ENCODE measurements at regions not wholly inside any gene's neighbourhood (a gene's known extent, or its start where the extent isn't known, plus 50 kb on each side); places are given as distances from the start of the nearest gene placed in this dataset.

DNA sequence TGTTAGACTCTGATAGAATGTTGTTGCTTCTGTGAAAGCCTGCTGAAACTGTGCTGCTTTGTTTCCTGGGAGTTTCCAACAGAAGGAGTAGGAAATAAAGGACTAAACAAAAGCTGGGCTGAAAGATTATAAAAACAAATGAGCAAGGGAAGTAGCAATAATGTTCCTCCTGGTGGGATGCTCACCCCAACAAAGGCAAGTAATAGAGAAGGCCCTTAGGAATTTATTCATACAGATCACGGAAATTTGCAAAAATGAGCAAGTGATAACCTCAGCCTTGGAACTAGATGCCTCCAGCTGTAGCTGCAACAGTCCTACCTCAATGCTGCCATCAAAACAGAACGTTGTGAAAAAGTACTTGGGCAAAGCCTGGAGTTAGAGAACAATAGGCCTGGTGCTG is 1248.0 kb upstream of the C9orf72 start:
- no peak for ATAC-seq
- no peak overlapping the region for H3K9ac ChIP-seq (ENCODE audit: low read length)
- H3K27ac ChIP-seq (ENCODE audit: low read depth, low read length), result no peak overlapping the region
- no peak overlapping the region for H2AFZ ChIP-seq (ENCODE audit: low read depth, low read length, poor library complexity, severe bottlenecking)
- no peaks in the 10 kb centered on the region for H4K20me1 ChIP-seq (ENCODE audit: insufficient read depth)
- H3K4me1 ChIP-seq (ENCODE audit: control insufficient read depth in 1 of 2, insufficient read depth in 2 of 2, low read length in 2 of 2), result no peaks in the 10 kb centered on the region
- POLR2A ChIA-PET, result no interaction called here
- no peak overlapping the region for H3K4me2 ChIP-seq (ENCODE audit: low read length)
- no peak for DNase-seq (ENCODE audit: low read depth, low spot score)
- H3K9me2 ChIP-seq (ENCODE audit: insufficient read depth), result no peaks in the 10 kb centered on the region
- no peaks in the 10 kb centered on the region for H3K9me3 ChIP-seq (ENCODE audit: control insufficient read depth in 1 of 2, insufficient read depth in 1 of 2, low read depth in 1 of 2, low read length in 2 of 2)
- CTCF ChIA-PET, result no interaction called here
- RAD21 ChIA-PET (ENCODE audit: low non-redundant PET in 1 of 2, low total read pairs in 2 of 2, uncharacterized antibody in 2 of 2, unreplicated experiment in 2 of 2), result no interaction called here
- no peaks in the 10 kb centered on the region for H3K79me2 ChIP-seq (ENCODE audit: insufficient read depth, low read length)
- TF ChIP-seq ZNF274 (IDR thresholded peaks at IDR 0.05; ENCODE audit: low read depth, low read length), result no peak
- no peak for TF ChIP-seq TCF7L2 (IDR thresholded peaks at IDR 0.05; ENCODE audit: borderline replicate concordance, extremely low read depth, insufficient read depth, insufficient read length)
- no peak for TF ChIP-seq SIN3A (IDR thresholded peaks at IDR 0.05; ENCODE audit: low read depth)
- BruUV-seq (replicated peaks), result no TSS peak
- H3K4me3 ChIP-seq (replicated peaks in 1 of 2; ENCODE audit: low read depth in 1 of 2, low read length in 2 of 2), result no peak overlapping the region
- no peaks in the 10 kb centered on the region for H3K36me3 ChIP-seq (ENCODE audit: control insufficient read depth in 1 of 2, insufficient read depth in 2 of 2, low read length in 2 of 2)
- no peaks in the 10 kb centered on the region for H3K27me3 ChIP-seq (ENCODE audit: insufficient read depth, low read length)
- intact Hi-C loops (cut with micrococcal nuclease), result no loop called here

GRCh38 chr9:28824432-28824963 is 1251.2 kb upstream of the C9orf72 start:
- CTCF ChIA-PET, result no interaction called here
- Histone ChIP-seq H3K9me2 (ENCODE audit: insufficient read depth) (no peaks in the 10 kb centered on the region), H3K9ac (ENCODE audit: low read length) (no peak overlapping the region), H3K27me3 (ENCODE audit: insufficient read depth, low read length) (no peaks in the 10 kb centered on the region), H3K9me3 (ENCODE audit: control insufficient read depth in 1 of 2, insufficient read depth in 1 of 2, low read depth in 1 of 2, low read length in 2 of 2) (no peaks in the 10 kb centered on the region), H3K4me2 (ENCODE audit: low read length) (no peak overlapping the region), H2AFZ (ENCODE audit: low read depth, low read length, poor library complexity, severe bottlenecking) (no peak overlapping the region), H3K36me3 (ENCODE audit: control insufficient read depth in 1 of 2, insufficient read depth in 2 of 2, low read length in 2 of 2) (no peaks in the 10 kb centered on the region), H3K4me1 (ENCODE audit: control insufficient read depth in 1 of 2, insufficient read depth in 2 of 2, low read length in 2 of 2) (no peaks in the 10 kb centered on the region), H4K20me1 (ENCODE audit: insufficient read depth) (no peaks in the 10 kb centered on the region), H3K27ac (ENCODE audit: low read depth, low read length) (no peak overlapping the region), H3K4me3 (replicated peaks in 1 of 2; ENCODE audit: low read depth in 1 of 2, low read length in 2 of 2) (no peak overlapping the region), H3K79me2 (ENCODE audit: insufficient read depth, low read length) (no peaks in the 10 kb centered on the region)
- no TSS peak for BruUV-seq (replicated peaks)
- no peak for TF ChIP-seq REST (IDR thresholded peaks at IDR 0.05; ENCODE audit: low read depth)
- TF ChIP-seq EZH2phosphoT487 (IDR thresholded peaks at IDR 0.05; ENCODE audit: borderline replicate concordance), result no peak
- no peak for TF ChIP-seq POLR2AphosphoS5 (IDR thresholded peaks at IDR 0.05; ENCODE audit: low read depth, low read length)
- TF ChIP-seq, protein P1, sequence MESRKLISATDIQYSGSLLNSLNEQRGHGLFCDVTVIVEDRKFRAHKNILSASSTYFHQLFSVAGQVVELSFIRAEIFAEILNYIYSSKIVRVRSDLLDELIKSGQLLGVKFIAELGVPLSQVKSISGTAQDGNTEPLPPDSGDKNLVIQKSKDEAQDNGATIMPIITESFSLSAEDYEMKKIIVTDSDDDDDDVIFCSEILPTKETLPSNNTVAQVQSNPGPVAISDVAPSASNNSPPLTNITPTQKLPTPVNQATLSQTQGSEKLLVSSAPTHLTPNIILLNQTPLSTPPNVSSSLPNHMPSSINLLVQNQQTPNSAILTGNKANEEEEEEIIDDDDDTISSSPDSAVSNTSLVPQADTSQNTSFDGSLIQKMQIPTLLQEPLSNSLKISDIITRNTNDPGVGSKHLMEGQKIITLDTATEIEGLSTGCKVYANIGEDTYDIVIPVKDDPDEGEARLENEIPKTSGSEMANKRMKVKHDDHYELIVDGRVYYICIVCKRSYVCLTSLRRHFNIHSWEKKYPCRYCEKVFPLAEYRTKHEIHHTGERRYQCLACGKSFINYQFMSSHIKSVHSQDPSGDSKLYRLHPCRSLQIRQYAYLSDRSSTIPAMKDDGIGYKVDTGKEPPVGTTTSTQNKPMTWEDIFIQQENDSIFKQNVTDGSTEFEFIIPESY (IDR thresholded peaks at IDR 0.05; ENCODE audit: extremely low read depth, insufficient replicate concordance, low read length), result no peak
- no peak for TF ChIP-seq ZFX (IDR thresholded peaks at IDR 0.05)
- TF ChIP-seq YY1 (IDR thresholded peaks at IDR 0.05; ENCODE audit: extremely low read depth, insufficient replicate concordance, low read depth, low read length), result no peak
- no peak for TF ChIP-seq JUND (IDR thresholded peaks at IDR 0.05)
- no peak for TF ChIP-seq ZNF274 (IDR thresholded peaks at IDR 0.05; ENCODE audit: low read depth, low read length)
- no peak for TF ChIP-seq TCF7L2 (IDR thresholded peaks at IDR 0.05; ENCODE audit: borderline replicate concordance, extremely low read depth, insufficient read depth, insufficient read length)
- no peak for TF ChIP-seq EZH2 (IDR thresholded peaks at IDR 0.05)
- TF ChIP-seq SIN3A (IDR thresholded peaks at IDR 0.05; ENCODE audit: low read depth), result no peak
- DNase-seq (ENCODE audit: low read depth, low spot score) (no peak), ATAC-seq (no peak)
- RAD21 ChIA-PET (ENCODE audit: low non-redundant PET in 1 of 2, low total read pairs in 2 of 2, uncharacterized antibody in 2 of 2, unreplicated experiment in 2 of 2), result no interaction called here
- intact Hi-C loops (cut with micrococcal nuclease), result no loop called here
- POLR2A ChIA-PET, result no interaction called here
